ENCODE measurements at regions not wholly inside any gene's neighbourhood (a gene's known extent, or its start where the extent isn't known, plus 50 kb on each side); places are given as distances from the start of the nearest gene placed in this dataset.
"Not testable (repeated sequence)": the region's sequence is repeated elsewhere in the genome, so short reads cannot be mapped to it uniquely, and the experiment has no call there.

- no peak for DNase-seq (ENCODE audit: low read depth in 2 of 3, low spot score in 1 of 3)
Observed at GRCh38 chr2:36302911-36303310, 52.7 kb upstream of the CRIM1 start.

GRCh38 chr2:36301843-36302242 lies 53.7 kb upstream of the CRIM1 start:
- no peak for DNase-seq (ENCODE audit: low read depth in 2 of 3, low spot score in 1 of 3)

DNA sequence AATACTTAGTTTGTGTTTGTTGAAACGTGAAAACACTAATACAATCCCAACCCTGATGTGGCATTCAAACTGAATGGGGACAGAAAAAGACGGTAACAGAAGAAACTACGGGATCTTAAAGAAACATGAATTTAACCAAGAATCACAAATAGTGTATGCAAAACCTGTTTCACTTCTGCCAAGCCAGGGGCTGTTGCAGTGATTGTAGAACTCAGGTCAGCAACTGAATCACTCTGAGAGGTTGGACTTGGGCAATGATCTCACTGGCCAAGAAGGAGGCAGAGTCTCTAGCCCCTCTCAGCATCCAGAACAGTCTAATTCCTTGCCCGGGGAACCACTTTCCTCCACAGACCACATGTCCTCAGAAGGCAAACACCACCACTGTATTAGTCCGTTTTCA lies 54.9 kb upstream of the CRIM1 start:
- no peak for DNase-seq (ENCODE audit: low read depth in 2 of 3, low spot score in 1 of 3)

DNA sequence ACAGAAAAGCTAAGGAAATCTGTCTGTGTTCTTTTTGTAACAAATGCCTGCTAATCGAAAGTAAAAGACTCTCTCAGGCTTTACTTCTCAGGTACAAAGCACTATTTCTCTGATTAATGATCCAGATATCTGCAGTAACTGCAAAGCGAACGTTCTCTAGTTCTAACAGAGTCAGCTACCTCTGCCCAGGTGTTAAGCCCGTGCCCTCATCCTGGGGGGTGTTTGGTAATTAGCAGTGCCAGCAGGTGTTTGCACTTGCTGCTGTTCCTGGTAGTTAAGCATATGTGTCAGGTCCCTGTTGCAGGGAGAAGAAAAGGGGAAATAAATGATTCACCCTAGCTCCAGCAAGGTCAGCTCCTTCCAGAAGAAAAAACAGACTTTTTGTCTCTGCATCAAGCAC lies 58.8 kb upstream of the CRIM1 start:
- DNase-seq (ENCODE audit: low read depth in 2 of 3, low spot score in 1 of 3): no peak

GRCh38 chr2:36294316-36294721 lies 61.3 kb upstream of the CRIM1 start:
- peak in 2 of 3 donors; percentile 14 to 16 for DNase-seq (ENCODE audit: low read depth in 2 of 3, low spot score in 1 of 3)

GRCh38 chr2:36290306-36290856 lies 65.2 kb upstream of the CRIM1 start:
- DNase-seq (ENCODE audit: low read depth in 2 of 3, low spot score in 1 of 3): no peak

- DNase-seq (ENCODE audit: low read depth in 2 of 3, low spot score in 1 of 3): no peak
Observed at GRCh38 chr2:36289731-36290130, 65.8 kb upstream of the CRIM1 start.

- DNase-seq (ENCODE audit: low read depth in 2 of 3, low spot score in 1 of 3): peak in 2 of 3 donors; percentile 25 to 31
Observed at GRCh38 chr2:36287363-36288275, 68.0 kb upstream of the CRIM1 start.

DNA sequence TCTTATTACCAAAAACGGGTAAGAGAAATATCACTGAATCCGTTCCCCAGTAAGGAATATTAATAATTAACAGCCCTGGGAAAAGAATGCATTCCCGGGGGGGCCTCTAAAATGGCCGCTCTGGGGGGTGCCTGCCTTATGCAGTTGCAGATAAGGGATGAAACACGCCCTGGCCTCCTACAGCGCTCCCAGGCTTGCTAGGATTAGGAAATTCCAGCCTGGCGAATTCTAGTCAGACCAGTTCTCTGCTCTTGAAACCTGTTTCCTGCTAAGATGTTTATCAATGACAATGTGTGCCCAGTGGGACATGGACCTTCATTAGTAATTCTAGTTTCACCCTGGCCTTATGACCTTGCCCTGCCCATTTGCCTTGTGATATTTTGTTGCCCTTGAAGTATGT lies 76.1 kb upstream of the CRIM1 start:
- DNase-seq (ENCODE audit: low read depth in 2 of 3, low spot score in 1 of 3): not testable (repeated sequence)

- DNase-seq (ENCODE audit: low read depth in 2 of 3, low spot score in 1 of 3): no peak
Observed at GRCh38 chr2:36277881-36278523, 77.6 kb upstream of the CRIM1 start.

DNA sequence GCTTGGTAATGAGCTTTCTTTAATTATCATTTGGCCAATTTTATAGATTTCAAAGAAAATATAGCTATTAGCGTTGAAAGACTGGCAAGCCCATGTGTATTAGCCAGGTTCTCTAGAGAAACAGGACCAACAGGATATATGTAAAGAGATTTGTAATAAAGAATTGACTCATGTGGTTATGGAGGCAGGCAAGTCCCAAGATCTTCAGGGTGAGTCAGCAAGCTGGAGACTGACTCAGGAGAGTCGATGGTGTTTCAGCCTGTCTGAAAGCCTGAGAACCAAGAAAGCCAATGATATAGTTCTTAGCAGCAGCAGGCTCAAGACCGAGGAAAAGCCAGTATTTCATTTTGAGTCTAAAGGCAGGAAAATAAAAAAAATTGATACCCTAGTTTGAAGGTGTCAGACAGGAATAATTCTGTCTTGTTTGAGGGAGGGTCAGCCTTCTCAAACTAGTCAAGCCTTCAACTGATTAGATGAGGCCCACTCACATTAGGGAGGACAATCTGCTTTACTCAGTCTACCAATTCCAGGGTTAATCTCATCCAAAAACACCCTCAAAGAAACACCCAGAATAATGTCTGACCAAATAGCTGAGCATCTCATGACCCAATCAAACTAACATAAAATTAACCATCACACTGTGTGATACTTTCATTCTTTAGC lies 78.3 kb upstream of the CRIM1 start:
- DNase-seq (ENCODE audit: low read depth in 2 of 3, low spot score in 1 of 3): peak; percentile 22 to 41 (median 25)

- no peak for DNase-seq (ENCODE audit: low read depth in 2 of 3, low spot score in 1 of 3)
Observed at GRCh38 chr2:36271266-36271665, 84.3 kb upstream of the CRIM1 start.

- no peak for DNase-seq (ENCODE audit: low read depth in 2 of 3, low spot score in 1 of 3)
Observed at GRCh38 chr2:36270758-36271157, 84.8 kb upstream of the CRIM1 start.

- no peak for DNase-seq (ENCODE audit: low read depth in 2 of 3, low spot score in 1 of 3)
Observed at GRCh38 chr2:36267194-36267593, 88.4 kb upstream of the CRIM1 start.

GRCh38 chr2:36266536-36267121 lies 88.9 kb upstream of the CRIM1 start:
- no peak for DNase-seq (ENCODE audit: low read depth in 2 of 3, low spot score in 1 of 3)

DNA sequence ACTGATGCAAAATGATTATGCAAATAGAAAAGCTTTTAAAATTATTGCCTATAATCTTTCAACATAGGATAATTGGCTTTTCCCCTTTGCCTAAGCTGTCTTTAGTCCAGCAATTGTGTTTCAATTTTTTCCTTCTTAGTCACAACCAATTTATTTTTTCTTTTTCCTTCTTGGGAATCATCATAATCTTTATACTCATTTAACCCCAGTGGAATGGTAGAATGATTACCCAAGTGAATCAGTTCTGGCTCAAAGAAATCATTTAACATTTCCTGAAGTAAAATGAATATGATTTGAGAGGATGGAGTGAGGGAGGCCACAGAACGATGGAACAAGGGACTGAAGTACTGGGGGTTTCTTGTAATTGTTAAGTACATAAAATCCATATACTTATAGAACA lies 93.0 kb upstream of the CRIM1 start:
- DNase-seq (ENCODE audit: low read depth in 2 of 3, low spot score in 1 of 3): no peak

GRCh38 chr2:36255863-36256262 lies 99.7 kb upstream of the CRIM1 start:
- no peak for DNase-seq (ENCODE audit: low read depth in 2 of 3, low spot score in 1 of 3)

DNA sequence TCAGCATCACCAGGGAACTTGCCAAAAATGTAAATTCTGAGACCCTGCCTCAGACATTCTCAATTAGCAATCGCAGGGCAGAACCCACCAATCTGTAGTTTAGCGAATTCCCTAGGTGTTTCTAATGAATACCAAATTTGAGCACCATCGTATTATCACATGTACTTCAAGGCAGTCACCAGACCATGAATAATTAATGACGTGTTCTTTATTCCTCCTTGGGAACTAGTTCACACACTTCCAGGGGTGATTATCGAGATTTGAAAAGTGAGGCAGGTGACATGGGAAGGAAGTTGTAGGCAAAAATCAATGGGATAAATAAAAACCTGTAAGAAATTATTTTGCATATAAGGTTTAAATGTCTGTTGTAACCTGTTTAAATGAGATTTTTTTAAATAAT lies 102.5 kb upstream of the CRIM1 start:
- DNase-seq (ENCODE audit: low read depth in 2 of 3, low spot score in 1 of 3): no peak

DNA sequence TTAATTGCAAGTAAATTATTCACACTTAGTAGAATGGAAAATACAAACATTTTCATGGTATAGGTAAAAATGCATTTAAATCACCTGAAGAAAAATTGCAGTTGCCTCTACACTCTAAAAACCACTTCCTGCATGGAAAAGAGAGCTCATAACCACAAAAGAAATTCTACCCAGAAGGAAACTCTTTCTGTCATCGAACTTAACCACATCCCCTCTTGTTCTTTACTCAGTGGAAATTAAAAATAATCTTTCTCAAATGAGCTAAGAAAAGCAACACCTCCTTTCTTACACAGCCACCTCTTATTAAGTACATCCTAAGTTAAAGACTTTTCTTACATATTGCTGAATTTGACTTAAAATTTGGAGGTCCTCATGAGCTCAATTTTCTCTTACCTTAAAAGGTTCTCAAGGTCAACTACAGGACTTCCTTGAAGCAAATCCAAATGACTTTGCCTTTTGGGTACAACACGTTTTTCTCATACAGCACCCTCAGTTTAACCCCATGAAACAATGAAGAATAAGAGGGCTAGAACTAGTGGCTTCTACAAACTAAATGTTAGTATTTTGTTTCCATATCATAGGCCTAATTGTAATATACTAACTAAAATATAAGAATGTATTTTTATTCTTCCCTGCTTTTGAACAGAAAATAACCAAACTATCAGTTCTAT lies 109.1 kb upstream of the CRIM1 start:
- peak in 1 of 3 donors; percentile 35 for DNase-seq (ENCODE audit: low read depth in 2 of 3, low spot score in 1 of 3)

- DNase-seq (ENCODE audit: low read depth in 2 of 3, low spot score in 1 of 3): no peak
Observed at GRCh38 chr2:36245651-36246050, 109.9 kb upstream of the CRIM1 start.

- no peak for DNase-seq (ENCODE audit: low read depth in 2 of 3, low spot score in 1 of 3)
Observed at GRCh38 chr2:36238106-36238505, 117.5 kb upstream of the CRIM1 start.

All from stimulated activated CD4-positive, alpha-beta T cell treated with anti-CD3 and anti-CD28 coated beads, Interleukin-12 subunit alpha, Interleukin-12 subunit beta, amount 100 ng/mL, for 48 hours (primary cell).